ENCODE measurements at regions not wholly inside any gene's neighbourhood (a gene's known extent, or its start where the extent isn't known, plus 50 kb on each side); places are given as distances from the start of the nearest gene placed in this dataset.
"Not testable (repeated sequence)": the region's sequence is repeated elsewhere in the genome, so short reads cannot be mapped to it uniquely, and the experiment has no call there.

GRCh38 chr12:44457465-44457864, 418.6 kb downstream of the NELL2 start:
- no peaks in the 10 kb centered on the region for H3K9me3 ChIP-seq (ENCODE audit: insufficient read depth, low read depth, low read length)
- H3K36me3 ChIP-seq (ENCODE audit: insufficient read depth, low read length): no peaks in the 10 kb centered on the region
- no peaks in the 10 kb centered on the region for H3F3A ChIP-seq (ENCODE audit: low read depth)
- no peaks in the 10 kb centered on the region for H3K4me1 ChIP-seq (ENCODE audit: insufficient read depth, low read length, poor library complexity, severe bottlenecking)
- no peak overlapping the region for H3K9ac ChIP-seq (ENCODE audit: low read depth, low read length, poor library complexity, severe bottlenecking)
- H3K4me3 ChIP-seq (ENCODE audit: low read length, poor library complexity, severe bottlenecking): no peak overlapping the region
- H3K4me2 ChIP-seq (ENCODE audit: low read depth, low read length, poor library complexity, severe bottlenecking): no peak overlapping the region
- H3K27me3 ChIP-seq (ENCODE audit: insufficient read depth, low read length, poor library complexity, severe bottlenecking): no peaks in the 10 kb centered on the region
- no peak overlapping the region for H2AFZ ChIP-seq (ENCODE audit: low read length)
- H3K9me2 ChIP-seq (replicated peaks; ENCODE audit: low read depth, low read length): no peaks in the 10 kb centered on the region
- TF ChIP-seq EZH2phosphoT487 (IDR thresholded peaks at IDR 0.05; ENCODE audit: borderline replicate concordance) (no peak), CTCF (conservative IDR thresholded peaks at IDR 0.05; ENCODE audit: low read length) (no peak)
- H4K20me1 ChIP-seq (ENCODE audit: insufficient read depth, low read length, poor library complexity, severe bottlenecking): no peaks in the 10 kb centered on the region
- H3K79me2 ChIP-seq (ENCODE audit: insufficient read depth, low read length): no peaks in the 10 kb centered on the region

GRCh38 chr12:44454959-44455358, 421.2 kb downstream of the NELL2 start:
- not testable (repeated sequence) for H3K9ac ChIP-seq (ENCODE audit: low read depth, low read length, poor library complexity, severe bottlenecking); H3F3A ChIP-seq (ENCODE audit: low read depth); H3K4me1 ChIP-seq (ENCODE audit: insufficient read depth, low read length, poor library complexity, severe bottlenecking); H3K36me3 ChIP-seq (ENCODE audit: insufficient read depth, low read length); H3K27me3 ChIP-seq (ENCODE audit: insufficient read depth, low read length, poor library complexity, severe bottlenecking); H3K79me2 ChIP-seq (ENCODE audit: insufficient read depth, low read length); H3K4me3 ChIP-seq (ENCODE audit: low read length, poor library complexity, severe bottlenecking); H4K20me1 ChIP-seq (ENCODE audit: insufficient read depth, low read length, poor library complexity, severe bottlenecking); H3K4me2 ChIP-seq (ENCODE audit: low read depth, low read length, poor library complexity, severe bottlenecking); H3K9me2 ChIP-seq (replicated peaks; ENCODE audit: low read depth, low read length); H3K9me3 ChIP-seq (ENCODE audit: insufficient read depth, low read depth, low read length); H2AFZ ChIP-seq (ENCODE audit: low read length)

- Histone ChIP-seq H3K4me1 (ENCODE audit: insufficient read depth, low read length, poor library complexity, severe bottlenecking) (no peaks in the 10 kb centered on the region), H3K4me2 (ENCODE audit: low read depth, low read length, poor library complexity, severe bottlenecking) (no peak overlapping the region), H3K9me2 (replicated peaks; ENCODE audit: low read depth, low read length) (no peaks in the 10 kb centered on the region), H3K9me3 (ENCODE audit: insufficient read depth, low read depth, low read length) (no peaks in the 10 kb centered on the region), H3K9ac (ENCODE audit: low read depth, low read length, poor library complexity, severe bottlenecking) (no peak overlapping the region), H3K4me3 (ENCODE audit: low read length, poor library complexity, severe bottlenecking) (no peak overlapping the region), H3F3A (ENCODE audit: low read depth) (no peaks in the 10 kb centered on the region), H3K79me2 (ENCODE audit: insufficient read depth, low read length) (no peaks in the 10 kb centered on the region), H2AFZ (ENCODE audit: low read length) (no peak overlapping the region), H3K36me3 (ENCODE audit: insufficient read depth, low read length) (no peaks in the 10 kb centered on the region), H4K20me1 (ENCODE audit: insufficient read depth, low read length, poor library complexity, severe bottlenecking) (no peaks in the 10 kb centered on the region), H3K27me3 (ENCODE audit: insufficient read depth, low read length, poor library complexity, severe bottlenecking) (no peaks in the 10 kb centered on the region)
- TF ChIP-seq EZH2phosphoT487 (IDR thresholded peaks at IDR 0.05; ENCODE audit: borderline replicate concordance): no peak
- no peak for TF ChIP-seq CTCF (conservative IDR thresholded peaks at IDR 0.05; ENCODE audit: low read length)
Observed at GRCh38 chr12:44446181-44446580, 429.9 kb downstream of the NELL2 start.

GRCh38 chr12:44441155-44441554, 435.0 kb downstream of the NELL2 start:
- no peak overlapping the region for H3K9ac ChIP-seq (ENCODE audit: low read depth, low read length, poor library complexity, severe bottlenecking)
- no peak overlapping the region for H2AFZ ChIP-seq (ENCODE audit: low read length)
- H3K4me2 ChIP-seq (ENCODE audit: low read depth, low read length, poor library complexity, severe bottlenecking): peak overlapping the region; percentile 10
- H3K9me2 ChIP-seq (replicated peaks; ENCODE audit: low read depth, low read length): no peaks in the 10 kb centered on the region
- no peak overlapping the region for H3K4me3 ChIP-seq (ENCODE audit: low read length, poor library complexity, severe bottlenecking)
- no peaks in the 10 kb centered on the region for H3K9me3 ChIP-seq (ENCODE audit: insufficient read depth, low read depth, low read length)
- no peaks in the 10 kb centered on the region for H3K79me2 ChIP-seq (ENCODE audit: insufficient read depth, low read length)
- H3K36me3 ChIP-seq (ENCODE audit: insufficient read depth, low read length): no peaks in the 10 kb centered on the region
- no peaks in the 10 kb centered on the region for H3F3A ChIP-seq (ENCODE audit: low read depth)
- H3K4me1 ChIP-seq (ENCODE audit: insufficient read depth, low read length, poor library complexity, severe bottlenecking): no peaks in the 10 kb centered on the region
- TF ChIP-seq EZH2phosphoT487 (IDR thresholded peaks at IDR 0.05; ENCODE audit: borderline replicate concordance) (no peak), CTCF (conservative IDR thresholded peaks at IDR 0.05; ENCODE audit: low read length) (no peak)
- H4K20me1 ChIP-seq (ENCODE audit: insufficient read depth, low read length, poor library complexity, severe bottlenecking): no peaks in the 10 kb centered on the region
- no peaks in the 10 kb centered on the region for H3K27me3 ChIP-seq (ENCODE audit: insufficient read depth, low read length, poor library complexity, severe bottlenecking)

Data from Loucy (cell line).